DMS 273 treated with DMSO at 0.1 percent for 48 hours (cell line): ENCODE measurements at regions not wholly inside any gene's neighbourhood (a gene's known extent, or its start where the extent isn't known, plus 50 kb on each side); places are given as distances from the start of the nearest gene placed in this dataset.
"Not testable (repeated sequence)": the region's sequence is repeated elsewhere in the genome, so short reads cannot be mapped to it uniquely, and the experiment has no call there.

ENCODE experiments used
- DNase-seq: peaks from one replicate; lab custom pipeline; 2025; lab: John Stamatoyannopoulos, UW

GRCh38 chr6:139883776-139884175 is 509.3 kb upstream of the CITED2 start:
- DNase-seq: no peak

- DNase-seq: no peak
Measured at GRCh38 chr6:139882977-139883728, 508.7 kb upstream of the CITED2 start.

- no peak for DNase-seq
Measured at GRCh38 chr6:139882234-139882633, 507.8 kb upstream of the CITED2 start.

- no peak for DNase-seq
Measured at GRCh38 chr6:139881728-139882211, 507.3 kb upstream of the CITED2 start.

- DNase-seq: no peak
Measured at GRCh38 chr6:139881236-139881635, 506.8 kb upstream of the CITED2 start.

- no peak for DNase-seq
Measured at GRCh38 chr6:139879823-139880356, 505.4 kb upstream of the CITED2 start.

GRCh38 chr6:139879241-139879640 is 504.8 kb upstream of the CITED2 start:
- DNase-seq: not testable (repeated sequence)

GRCh38 chr6:139877828-139878405 is 503.5 kb upstream of the CITED2 start:
- DNase-seq: no peak

- no peak for DNase-seq
Measured at GRCh38 chr6:139872665-139873064, 498.2 kb upstream of the CITED2 start.

- no peak for DNase-seq
Measured at GRCh38 chr6:139871803-139872510, 497.5 kb upstream of the CITED2 start.

- DNase-seq: no peak
Measured at GRCh38 chr6:139871165-139871710, 496.8 kb upstream of the CITED2 start.

GRCh38 chr6:139868576-139868975 is 494.1 kb upstream of the CITED2 start:
- no peak for DNase-seq

GRCh38 chr6:139863964-139864363 is 489.5 kb upstream of the CITED2 start:
- DNase-seq: no peak

- no peak for DNase-seq
Measured at GRCh38 chr6:139863346-139863745, 488.9 kb upstream of the CITED2 start.

GRCh38 chr6:139862311-139862710 is 487.9 kb upstream of the CITED2 start:
- no peak for DNase-seq

- no peak for DNase-seq
Measured at GRCh38 chr6:139860203-139860602, 485.8 kb upstream of the CITED2 start.

- DNase-seq: no peak
Measured at GRCh38 chr6:139858429-139858828, 484.0 kb upstream of the CITED2 start.

- no peak for DNase-seq
Measured at GRCh38 chr6:139857143-139857542, 482.7 kb upstream of the CITED2 start.

- no peak for DNase-seq
Measured at GRCh38 chr6:139856562-139856961, 482.1 kb upstream of the CITED2 start.

GRCh38 chr6:139855671-139856311 is 481.3 kb upstream of the CITED2 start:
- no peak for DNase-seq

- DNase-seq: no peak
Measured at GRCh38 chr6:139853302-139853992, 479.0 kb upstream of the CITED2 start.
